NOMO-1 (cell line): ENCODE measurements at regions not wholly inside any gene's neighbourhood (a gene's known extent, or its start where the extent isn't known, plus 50 kb on each side); places are given as distances from the start of the nearest gene placed in this dataset.

Experiments
- DNase-seq, 2 experiments: peaks; one replicate each; lab custom pipeline; 2025; ENCODE audit not compliant: unreplicated experiment in 2 of 2; lab: John Stamatoyannopoulos, UW

DNA sequence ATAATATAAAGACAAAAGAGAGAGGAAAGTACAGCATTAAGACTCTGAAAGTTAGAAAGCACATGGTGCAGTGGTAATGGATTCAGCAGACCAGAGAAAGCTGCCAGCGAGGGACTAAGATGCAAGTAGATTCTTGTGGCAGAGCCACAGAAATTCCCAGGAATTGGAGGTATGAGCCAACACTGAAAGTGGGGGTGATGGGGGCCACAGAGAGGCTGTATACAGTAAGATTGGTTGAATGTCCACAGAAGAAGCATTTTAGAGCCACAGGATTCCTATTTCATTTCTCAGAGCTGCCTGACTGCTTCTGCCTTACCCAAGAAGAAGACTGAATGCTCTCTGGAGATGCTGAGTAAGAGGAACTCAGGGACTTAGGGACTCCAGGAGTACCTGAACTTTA is 295.0 kb downstream of the LMO7 start:
- DNase-seq = no peak

DNA sequence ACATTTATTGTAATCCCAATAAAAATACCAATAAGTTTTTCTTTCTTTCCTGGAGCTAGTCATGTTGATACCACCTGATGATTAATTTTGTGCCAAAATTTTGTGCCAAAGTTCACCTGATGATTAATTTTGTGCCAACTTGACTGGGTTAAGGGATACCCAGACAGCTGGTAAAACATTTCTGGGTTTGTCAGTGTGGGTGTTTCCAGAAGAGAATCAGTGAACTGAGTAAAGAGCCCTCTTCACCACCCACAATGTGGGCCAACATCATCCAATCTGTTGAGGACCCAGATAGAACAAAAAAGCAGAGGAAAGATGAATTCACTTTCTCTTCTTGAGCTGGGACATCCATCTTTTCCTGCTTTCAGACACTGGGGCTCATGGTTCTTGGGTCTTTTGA is 292.9 kb downstream of the LMO7 start:
- DNase-seq = no peak

DNA sequence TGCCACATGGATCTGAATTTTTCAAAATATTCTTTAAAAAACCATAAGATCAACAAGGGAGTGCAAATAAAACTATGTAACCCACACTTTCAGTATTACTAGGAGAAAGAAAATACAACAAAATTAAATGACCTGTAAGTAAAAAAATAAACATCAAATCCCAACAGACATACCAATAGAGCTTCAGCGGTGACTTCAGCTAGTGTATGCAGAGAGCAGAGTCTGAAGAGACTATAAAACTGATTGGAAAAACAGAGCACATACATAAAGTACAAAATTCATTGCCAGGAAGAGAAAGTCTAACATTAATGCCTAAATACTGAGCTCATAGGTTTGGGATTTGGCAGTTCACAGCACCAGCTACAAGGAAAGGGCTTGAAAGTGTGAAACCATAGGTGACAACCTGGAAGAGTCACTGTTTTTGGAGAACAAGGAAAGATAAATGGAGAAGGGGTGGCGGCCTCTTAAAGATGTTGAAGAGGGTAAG is 291.1 kb downstream of the LMO7 start:
- no peak for DNase-seq

DNA sequence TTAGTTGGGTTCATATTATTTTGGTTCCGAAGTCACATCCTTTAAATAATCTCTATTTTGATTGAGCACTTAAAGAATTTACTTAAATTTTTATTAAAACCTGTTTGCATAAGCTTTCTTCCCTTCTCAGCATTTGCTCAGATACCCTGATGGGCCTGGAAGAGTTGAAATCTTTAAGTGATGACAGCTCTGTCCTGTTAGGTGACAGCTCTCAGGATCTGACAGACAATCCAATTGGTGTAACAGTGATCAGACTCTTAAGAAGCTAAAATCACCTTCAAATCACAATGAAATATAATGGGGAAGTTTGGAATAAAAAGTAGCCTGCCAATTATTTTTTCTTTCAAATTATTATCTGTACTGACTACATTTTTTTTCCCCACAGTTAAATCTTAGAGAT is 284.4 kb downstream of the LMO7 start:
- DNase-seq = no peak

DNA sequence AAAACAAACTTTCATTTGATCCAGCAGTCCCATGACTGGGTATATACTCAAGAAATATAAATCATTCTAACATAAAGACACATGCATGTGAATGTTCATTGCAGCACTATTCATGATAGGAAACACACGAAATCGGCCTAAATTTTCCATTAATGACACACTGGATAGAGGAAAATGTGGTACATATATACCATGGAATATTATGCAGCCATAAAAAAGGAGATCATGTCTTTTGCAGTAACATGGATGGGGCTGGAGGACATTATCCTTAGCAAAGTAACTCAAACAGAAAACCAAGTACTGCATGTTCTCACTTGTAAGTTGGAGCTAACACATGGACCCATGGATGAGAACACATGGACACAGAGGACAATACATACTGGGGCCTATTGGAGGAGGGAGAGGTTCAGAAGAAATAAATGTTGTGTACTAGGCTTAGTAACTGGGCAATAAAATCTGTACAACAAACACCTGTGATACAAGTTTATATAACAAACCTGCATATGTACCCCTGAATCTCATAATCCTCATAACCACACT is 283.6 kb downstream of the LMO7 start:
- no peak for DNase-seq

DNA sequence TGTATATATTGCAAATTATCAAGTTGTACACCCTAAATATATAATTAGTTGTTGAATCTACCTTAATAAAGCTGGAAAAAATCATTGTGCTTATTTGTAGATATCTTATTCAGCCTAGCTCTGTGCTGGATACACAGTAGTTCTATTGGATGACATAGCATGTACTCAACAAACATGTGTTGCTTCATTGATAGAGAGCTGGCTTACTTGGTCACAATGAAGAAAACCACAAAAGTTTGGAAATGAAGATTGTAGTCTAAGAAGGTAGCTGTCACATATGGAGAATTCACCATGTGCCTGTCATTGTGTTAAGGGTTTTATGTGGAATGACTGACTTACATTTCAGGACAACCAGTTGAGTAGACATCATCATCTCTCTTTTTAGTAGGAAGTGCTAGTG is 278.9 kb downstream of the LMO7 start:
- no peak for DNase-seq

DNA sequence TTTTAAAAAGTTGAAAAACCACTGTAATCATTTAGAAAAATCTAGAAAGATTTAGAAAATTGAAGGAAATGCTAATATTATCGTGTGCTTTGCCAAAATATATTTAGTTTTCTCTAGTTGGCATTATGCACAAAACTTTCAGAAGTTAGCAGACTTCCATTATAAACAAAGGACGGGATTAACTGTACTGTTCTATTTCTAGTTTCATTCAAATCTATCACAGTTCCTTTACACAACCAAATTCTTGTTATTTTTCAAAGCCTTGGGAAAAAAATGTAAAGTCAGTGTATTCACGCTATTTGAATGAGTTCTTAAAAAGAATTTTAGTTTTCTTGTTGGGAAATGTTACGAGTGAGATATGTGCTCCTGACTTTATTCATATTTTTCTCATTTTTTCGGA is 277.8 kb downstream of the LMO7 start:
- no peak for DNase-seq

DNA sequence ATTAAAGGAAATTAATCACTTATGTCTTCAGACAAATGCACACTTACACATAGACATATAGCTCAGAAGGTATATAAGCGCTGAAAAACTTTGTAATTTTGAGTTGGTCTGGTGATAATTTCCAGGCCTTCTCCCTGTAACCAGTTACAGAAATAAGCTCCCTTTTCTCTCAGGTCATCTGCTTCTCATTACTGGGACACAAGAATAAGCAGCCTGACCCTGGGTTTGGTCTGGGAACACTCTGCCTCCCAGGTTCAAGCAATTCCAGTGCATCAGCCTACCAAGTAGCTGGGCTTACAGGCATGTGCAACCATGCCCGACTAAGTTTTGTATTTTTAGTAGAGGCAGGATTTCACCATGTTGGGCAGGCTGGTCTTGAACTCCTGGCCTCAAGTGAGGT is 274.5 kb downstream of the LMO7 start:
- no peak for DNase-seq
